ENCODE measurements at regions not wholly inside any gene's neighbourhood (a gene's known extent, or its start where the extent isn't known, plus 50 kb on each side); places are given as distances from the start of the nearest gene placed in this dataset.

DNA sequence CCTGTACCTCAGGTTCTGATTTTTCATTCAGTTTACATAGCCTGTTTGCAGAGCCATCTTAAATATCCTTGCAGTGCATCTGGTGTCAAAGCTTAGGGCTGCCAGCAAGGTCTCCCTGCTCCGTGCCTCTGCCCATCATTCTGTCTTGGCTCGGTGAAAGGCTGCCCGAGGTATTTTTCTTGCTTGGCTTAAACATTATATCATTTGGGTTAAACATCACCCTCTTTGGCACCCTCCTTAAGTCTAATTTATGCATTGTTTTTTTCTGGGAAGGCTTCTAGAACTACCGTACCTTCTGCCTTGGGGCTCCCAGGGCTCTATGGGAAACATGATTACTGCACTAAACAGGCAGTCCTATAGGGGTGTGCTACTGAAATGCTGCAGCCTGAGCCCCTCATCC lies 158.6 kb upstream of the CELF4 start:
- no peak for TF ChIP-seq POLR2A (IDR thresholded peaks at IDR 0.05; ENCODE audit: low read depth, low read length)
- TF ChIP-seq CTCF (IDR thresholded peaks at IDR 0.05; ENCODE audit: extremely low read depth in 1 of 2, insufficient read depth in 1 of 2, low read depth in 1 of 2, low read length in 2 of 2) = no peak
- no peak for TF ChIP-seq EZH2 (IDR thresholded peaks at IDR 0.05; ENCODE audit: borderline replicate concordance, low read depth, low read length, severe bottlenecking)

All from endothelial cell of umbilical vein (primary cell).